HepG2 (cell line): ENCODE measurements at regions not wholly inside any gene's neighbourhood (a gene's known extent, or its start where the extent isn't known, plus 50 kb on each side); places are given as distances from the start of the nearest gene placed in this dataset.

Experiments used
- ATAC-seq: fragments of 200-7000 bp; cut with Tn5 transposase; 3 replicates; pipeline ENCODE4 v1.9.1; 2020; ENCODE audit warnings: mild to moderate bottlenecking, moderate library complexity
- BruUV-seq: library from RNA; stranded (reverse); fragments of 400-500 nt; replicated peaks from 2 replicates; lab custom pipeline; 2021; lab: Mats Ljungman, UMichigan
- CTCF ChIA-PET: fragments of 300-600 bp; formaldehyde crosslinking; extraction: SDS; loops from one replicate; lab custom pipeline; 2021; ENCODE audit warnings: low total read pairs, inconsistent platforms, low intra/inter-chr PET ratio; lab: Yijun Ruan, JAX
- POLR2A ChIA-PET: fragments of 350-600 bp; sonication (Branson Sonifier 250); formaldehyde crosslinking; loops from one replicate; lab custom pipeline; 2020; ENCODE audit warnings: antibody characterized with exemption, inconsistent platforms; lab: Yijun Ruan, JAX
- DNase-seq: peaks from one replicate; pipeline ENCODE4 v3.0.0-alpha.2; 2015; ENCODE audit warnings: low spot score
- FAIRE-seq: peaks from 3 replicates; lab custom pipeline; 2011; peaks lifted over from hg19 to GRCh38; lab: Jason Lieb, UNC
- H2AFZ ChIP-seq: one replicate; pipeline ENCODE4 v1.6.1; 2011; ENCODE audit warnings: low read length, inconsistent platforms
- H3K27ac ChIP-seq: fragments of 300-600 bp; 3 replicates; pipeline ENCODE4 v1.8.0; 2011; ENCODE audit warnings: mixed run types, mild to moderate bottlenecking, mixed read lengths, low read length, inconsistent platforms; ENCODE audit not compliant: insufficient read depth; ENCODE audit errors: extremely low read length
- H3K27me3 ChIP-seq, 2 experiments: fragments of 200-600 bp in 1 of 2; 2 replicates in 1 of 2; 3 replicates in 1 of 2; pipeline versions ENCODE4 v1.6.0 to v1.8.0; 2011; ENCODE audit warnings: low read length in 2 of 2, mild to moderate bottlenecking in 2 of 2, moderate library complexity in 2 of 2, inconsistent platforms in 1 of 2; ENCODE audit not compliant: insufficient read depth in 2 of 2, control insufficient read depth in 1 of 2
- H3K36me3 ChIP-seq, 2 experiments: fragments of 200-600 bp in 1 of 2; replicated peaks in 1 of 2; 2 replicates in 1 of 2; 3 replicates in 1 of 2; pipeline versions ENCODE4 v1.5.1 to v1.8.0; 2011; ENCODE audit warnings: low read length in 2 of 2, inconsistent platforms in 1 of 2; ENCODE audit not compliant: insufficient read depth in 2 of 2, control insufficient read depth in 1 of 2
- H3K4me1 ChIP-seq: 2 replicates; pipeline ENCODE4 v1.5.1; 2012; ENCODE audit warnings: low read length, inconsistent platforms; ENCODE audit not compliant: insufficient read depth
- H3K4me2 ChIP-seq: 2 replicates; pipeline ENCODE4 v1.6.0; 2011; ENCODE audit warnings: low read depth, low read length, inconsistent platforms
- H3K4me3 ChIP-seq, 3 experiments: fragments of 200-600 bp in 1 of 3; sonication (generic), shearing (Covaris generic) in 1 of 3; replicated peaks in 1 of 3; 2 replicates each; pipeline ENCODE4 v1.5.1; 2011 to 2016; ENCODE audit warnings: low read length in 3 of 3, inconsistent platforms in 2 of 3, low read depth in 2 of 3, mild to moderate bottlenecking in 2 of 3, control low read depth in 1 of 3, mixed read lengths in 1 of 3; ENCODE audit not compliant: insufficient read depth in 1 of 3
- H3K79me2 ChIP-seq: one replicate; pipeline ENCODE4 v1.6.1; 2011; ENCODE audit warnings: low read length, inconsistent platforms; ENCODE audit not compliant: insufficient read depth
- H3K9ac ChIP-seq: 2 replicates; pipeline ENCODE4 v1.6.0; 2011; ENCODE audit warnings: mild to moderate bottlenecking, low read depth, low read length, inconsistent platforms; ENCODE audit not compliant: insufficient read depth
- H3K9me3 ChIP-seq: 2 replicates; pipeline ENCODE4 v1.5.1; 2012; ENCODE audit warnings: mild to moderate bottlenecking, low read length
- H4K20me1 ChIP-seq: 2 replicates; pipeline ENCODE4 v1.6.0; 2011; ENCODE audit warnings: inconsistent platforms, mild to moderate bottlenecking, low read length, moderate library complexity; ENCODE audit not compliant: insufficient read depth
- BCLAF1 ChIP-seq: fragments of 450-650 bp; IDR thresholded peaks from 2 replicates; pipeline ENCODE4 v1.6.1; 2017; ENCODE audit warnings: mild to moderate bottlenecking
- MAFK ChIP-seq, 2 experiments: IDR thresholded peaks in 1 of 2; conservative IDR thresholded peaks in 1 of 2; 2 replicates each; pipeline ENCODE4 v1.6.1; 2011; ENCODE audit warnings: improper control_type of control experiment in 2 of 2, low read length in 2 of 2
- MTF1 ChIP-seq: sonication (generic); formaldehyde crosslinking; IDR thresholded peaks from 2 replicates; pipeline ENCODE4 v1.5.0; 2020; ENCODE audit warnings: missing genetic modification reagents
- SETDB1 ChIP-seq: sonication (generic); formaldehyde crosslinking; IDR thresholded peaks from 2 replicates; pipeline ENCODE4 v1.5.1; 2020; ENCODE audit warnings: missing genetic modification reagents, mild to moderate bottlenecking, borderline replicate concordance
- TBP ChIP-seq: sonication (generic); formaldehyde crosslinking; IDR thresholded peaks from 2 replicates; pipeline ENCODE4 v1.5.0; 2020; ENCODE audit warnings: missing genetic modification reagents
- TOE1 ChIP-seq: sonication (generic); formaldehyde crosslinking; IDR thresholded peaks from 2 replicates; pipeline ENCODE4 v1.4.0; 2020; ENCODE audit warnings: mild to moderate bottlenecking, missing genetic modification reagents
- ZBED4 ChIP-seq: sonication (generic); formaldehyde crosslinking; IDR thresholded peaks from 2 replicates; pipeline ENCODE4 v1.4.0; 2020; ENCODE audit warnings: missing genetic modification reagents, borderline replicate concordance
- ZNF335 ChIP-seq: sonication (generic); formaldehyde crosslinking; IDR thresholded peaks from 2 replicates; pipeline ENCODE4 v1.4.0; 2020; ENCODE audit warnings: missing genetic modification reagents
- WGBS: methylation state at CpG from one replicate; pipeline ENCODE4 v1.1.6; 2017; ENCODE audit warnings: low lambda C conversion rate; 5-methylcytosine and 5-hydroxymethylcytosine counted together
- in situ Hi-C: cut with HindIII; loops from 2 replicates; pipeline ENCODE4 v1.10.0; 2017; ENCODE audit warnings: low pct_unique_long_range_greater_than_20kb; ENCODE audit not compliant: extremely low pct_ligation_motif_present
- intact Hi-C: fragments of 100-400 bp; cut with micrococcal nuclease; formaldehyde crosslinking; loops from one replicate; pipeline ENCODE4 v1.10.0; 2022; ENCODE audit not compliant: unreplicated experiment
- TF ChIP-seq, protein P1 (sequence below): sonication (generic); formaldehyde crosslinking; IDR thresholded peaks from 2 replicates; pipeline ENCODE4 v1.8.1; 2023; ENCODE audit warnings: missing genetic modification reagents, mild to moderate bottlenecking, borderline replicate concordance

GRCh38 chr3:20417388-20418108, 231.5 kb upstream of the SGO1 start:
- BruUV-seq: no TSS peak
- H3K4me1 ChIP-seq: no peaks in the 10 kb centered on the region
- no peak overlapping the region for H3K27ac ChIP-seq
- no peaks in the 10 kb centered on the region for H3K27me3 ChIP-seq
- H3K4me3 ChIP-seq: no peak overlapping the region
- H3K9ac ChIP-seq: no peak overlapping the region
- no peak for FAIRE-seq
- no peaks in the 10 kb centered on the region for H3K36me3 ChIP-seq
- no peak overlapping the region for H3K4me2 ChIP-seq
- no peak overlapping the region for H2AFZ ChIP-seq
- DNase-seq: no peak
- H3K9me3 ChIP-seq: peaks cover 7% of the 10 kb centered on the region
- in situ Hi-C loops: no loop called here
- WGBS: 17% methylated on average over 5 of the region's 5 CpGs
- no peak for TF ChIP-seq SETDB1 (CRISPR knock-in tag)
- no peak for TF ChIP-seq MTF1 (CRISPR knock-in tag)
- no peak for TF ChIP-seq ZNF335
- TF ChIP-seq MAFK (conservative IDR thresholded peaks at IDR 0.05 in 1 of 2, IDR thresholded peaks at IDR 0.05 in 1 of 2; ENCODE audit: low read length in 2 of 2): no peak
- intact Hi-C loops: no loop called here
- no peak for ATAC-seq
- no peaks in the 10 kb centered on the region for H3K79me2 ChIP-seq
- no peaks in the 10 kb centered on the region for H4K20me1 ChIP-seq
- CTCF ChIA-PET: no interaction called here
- POLR2A ChIA-PET: no interaction called here

GRCh38 chr3:20406611-20407011, 220.6 kb upstream of the SGO1 start:
- intact Hi-C loops: no loop called here
- no peaks in the 10 kb centered on the region for H3K36me3 ChIP-seq
- H3K4me2 ChIP-seq: no peak overlapping the region
- H3K4me3 ChIP-seq: no peak overlapping the region
- BruUV-seq: no TSS peak
- in situ Hi-C loops: no loop called here
- H4K20me1 ChIP-seq: no peaks in the 10 kb centered on the region
- ATAC-seq: no peak
- no peak for DNase-seq
- no peak overlapping the region for H3K27ac ChIP-seq
- peaks cover 14% of the 10 kb centered on the region; the same call in 1 of the 2 replicates for H3K9me3 ChIP-seq
- H2AFZ ChIP-seq: no peak overlapping the region
- no peaks in the 10 kb centered on the region for H3K79me2 ChIP-seq
- FAIRE-seq: no peak
- H3K9ac ChIP-seq: no peak overlapping the region
- WGBS: 25% methylated on average over 2 of the region's 2 CpGs
- CTCF ChIA-PET: no interaction called here
- H3K4me1 ChIP-seq: no peaks in the 10 kb centered on the region
- POLR2A ChIA-PET: no interaction called here
- no peaks in the 10 kb centered on the region for H3K27me3 ChIP-seq
- TF ChIP-seq, protein P1, sequence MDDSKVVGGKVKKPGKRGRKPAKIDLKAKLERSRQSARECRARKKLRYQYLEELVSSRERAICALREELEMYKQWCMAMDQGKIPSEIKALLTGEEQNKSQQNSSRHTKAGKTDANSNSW (CRISPR knock-in tag): no peak
- no peak for TF ChIP-seq TBP (CRISPR knock-in tag)
- no peak for TF ChIP-seq ZBED4 (CRISPR knock-in tag)
- no peak for TF ChIP-seq BCLAF1
- no peak for TF ChIP-seq TOE1 (CRISPR knock-in tag)
